IMR-90 (cell line): ENCODE measurements at regions not wholly inside any gene's neighbourhood (a gene's known extent, or its start where the extent isn't known, plus 50 kb on each side); places are given as distances from the start of the nearest gene placed in this dataset.

ENCODE experiments used
- ATAC-seq: fragments of 200-7000 bp; cut with Tn5 transposase; 2 replicates; pipeline ENCODE4 v1.9.1; 2020; ENCODE audit warnings: low read depth, mild to moderate bottlenecking, moderate library complexity
- BruUV-seq: library from RNA; stranded (reverse); fragments of 400-500 nt; replicated peaks from 2 replicates; lab custom pipeline; 2021; lab: Mats Ljungman, UMichigan
- CTCF ChIA-PET: fragments of 300-600 bp; formaldehyde crosslinking; extraction: SDS; loops from one replicate; lab custom pipeline; 2021; ENCODE audit warnings: antibody characterized with exemption; lab: Yijun Ruan, JAX
- POLR2A ChIA-PET: fragments of 300-600 bp; sonication (Branson Sonifier 250); formaldehyde crosslinking; loops from one replicate; lab custom pipeline; 2022; ENCODE audit warnings: antibody characterized with exemption; ENCODE audit not compliant: unreplicated experiment; lab: Charles Lee
- DNase-seq: peaks from one replicate; pipeline ENCODE4 v3.0.0; 2013
- H2AFZ ChIP-seq: replicated peaks from 2 replicates; pipeline ENCODE3; 2013; ENCODE audit warnings: low read length, mild to moderate bottlenecking; ENCODE audit not compliant: poor library complexity
- H2AK5ac ChIP-seq: 2 replicates; pipeline ENCODE4 v1.6.1; 2013; ENCODE audit warnings: low read depth, low read length, inconsistent platforms
- H2AK9ac ChIP-seq: replicated peaks from 2 replicates; pipeline ENCODE3; 2013; ENCODE audit warnings: mild to moderate bottlenecking, low read depth, low read length, moderate library complexity; ENCODE audit not compliant: poor library complexity
- H2BK120ac ChIP-seq: 2 replicates; pipeline ENCODE4 v1.6.1; 2013; ENCODE audit warnings: low read depth, low read length, inconsistent platforms
- H2BK15ac ChIP-seq: 3 replicates; pipeline ENCODE4 v1.6.1; 2013; ENCODE audit warnings: low read depth, low read length, inconsistent platforms
- H2BK20ac ChIP-seq: 2 replicates; pipeline ENCODE4 v1.6.1; 2013; ENCODE audit warnings: low read depth, mild to moderate bottlenecking, inconsistent platforms, low read length, moderate library complexity
- H2BK5ac ChIP-seq: 2 replicates; pipeline ENCODE4 v1.6.1; 2013; ENCODE audit warnings: mild to moderate bottlenecking, low read depth, low read length, inconsistent platforms; ENCODE audit not compliant: poor library complexity, severe bottlenecking
- H3K14ac ChIP-seq: replicated peaks from 2 replicates; pipeline ENCODE4 v1.6.1; 2013; ENCODE audit warnings: low read depth, low read length, inconsistent platforms
- H3K18ac ChIP-seq: 2 replicates; pipeline ENCODE4 v1.6.1; 2013; ENCODE audit warnings: low read depth, low read length, control low read depth
- H3K23ac ChIP-seq: 2 replicates; pipeline ENCODE4 v1.6.1; 2013; ENCODE audit warnings: low read depth, low read length, inconsistent platforms
- H3K27ac ChIP-seq: 2 replicates; pipeline ENCODE4 v1.5.1; 2013; ENCODE audit warnings: mild to moderate bottlenecking, control low read depth, low read length; ENCODE audit not compliant: insufficient read depth
- H3K27me3 ChIP-seq: 2 replicates; pipeline ENCODE4 v1.6.1; 2013; ENCODE audit warnings: low read length; ENCODE audit not compliant: control insufficient read depth, insufficient read depth
- H3K36me3 ChIP-seq: 2 replicates; pipeline ENCODE4 v1.6.1; 2013; ENCODE audit warnings: low read length, mixed read lengths; ENCODE audit not compliant: control insufficient read depth, insufficient read depth
- H3K4ac ChIP-seq: 2 replicates; pipeline ENCODE4 v1.6.1; 2013; ENCODE audit warnings: low read depth, low read length, inconsistent platforms
- H3K4me1 ChIP-seq: 2 replicates; pipeline ENCODE4 v1.6.1; 2013; ENCODE audit warnings: low read length, mixed read lengths; ENCODE audit not compliant: control insufficient read depth, insufficient read depth
- H3K4me2 ChIP-seq: 2 replicates; pipeline ENCODE4 v1.6.1; 2013; ENCODE audit warnings: low read depth, mild to moderate bottlenecking, control low read depth, low read length, moderate library complexity
- H3K4me3 ChIP-seq: 2 replicates; pipeline ENCODE4 v1.5.1; 2013; ENCODE audit warnings: low read depth, mild to moderate bottlenecking, control low read depth, low read length, moderate library complexity; ENCODE audit not compliant: insufficient read depth
- H3K56ac ChIP-seq: 2 replicates; pipeline ENCODE4 v1.6.1; 2013; ENCODE audit warnings: low read length, inconsistent platforms; ENCODE audit not compliant: insufficient read depth; ENCODE audit errors: extremely low read depth
- H3K79me1 ChIP-seq, 2 experiments: 2 replicates each; pipeline ENCODE4 v1.6.1; 2013; ENCODE audit warnings: low read length in 2 of 2, inconsistent platforms in 1 of 2, low read depth in 1 of 2
- H3K9ac ChIP-seq: 2 replicates; pipeline ENCODE4 v1.6.1; 2013; ENCODE audit warnings: low read depth, low read length, control low read depth
- H3K9me1 ChIP-seq: 2 replicates; pipeline ENCODE4 v1.6.1; 2013; ENCODE audit warnings: low read length, inconsistent platforms; ENCODE audit not compliant: insufficient read depth
- H3K9me3 ChIP-seq: 2 replicates; pipeline ENCODE4 v1.6.1; 2013; ENCODE audit warnings: low read length; ENCODE audit not compliant: control insufficient read depth, insufficient read depth
- H4K20me1 ChIP-seq: 2 replicates; pipeline ENCODE4 v1.6.1; 2013; ENCODE audit warnings: low read length, inconsistent platforms; ENCODE audit not compliant: insufficient read depth
- H4K5ac ChIP-seq: 2 replicates; pipeline ENCODE4 v1.6.1; 2013; ENCODE audit warnings: mild to moderate bottlenecking, low read depth, low read length, control low read depth
- H4K8ac ChIP-seq, 2 experiments: 2 replicates each; pipeline ENCODE4 v1.6.1; 2013; ENCODE audit warnings: low read depth in 2 of 2, low read length in 2 of 2, control low read depth in 1 of 2, inconsistent platforms in 1 of 2
- H4K91ac ChIP-seq: 2 replicates; pipeline ENCODE4 v1.6.1; 2013; ENCODE audit warnings: low read depth, low read length, inconsistent platforms; ENCODE audit not compliant: insufficient read depth
- BHLHE40 ChIP-seq: fragments of 150-350 bp; IDR thresholded peaks from 2 replicates; pipeline ENCODE4 v1.6.1; 2016; ENCODE audit warnings: mild to moderate bottlenecking, low read depth, low read length
- CEBPB ChIP-seq: IDR thresholded peaks from 2 replicates; pipeline ENCODE4 v1.6.1; 2012; ENCODE audit warnings: low read depth, low read length, improper control_type of control experiment
- CHD1 ChIP-seq: IDR thresholded peaks from 2 replicates; pipeline ENCODE4 v1.6.1; 2012; ENCODE audit warnings: low read depth, low read length, improper control_type of control experiment
- CTCF ChIP-seq: conservative IDR thresholded peaks from 2 replicates; pipeline ENCODE4 v1.5.1; 2012; ENCODE audit warnings: mild to moderate bottlenecking, low read depth, low read length, improper control_type of control experiment
- ELK1 ChIP-seq: fragments of 150-350 bp; IDR thresholded peaks from 2 replicates; pipeline ENCODE4 v1.6.1; 2016; ENCODE audit warnings: low read depth, mild to moderate bottlenecking, low read length, moderate library complexity, borderline replicate concordance
- FOS ChIP-seq: fragments of 150-350 bp; IDR thresholded peaks from 2 replicates; pipeline ENCODE4 v1.6.1; 2016; ENCODE audit warnings: low read depth, low read length
- MAFK ChIP-seq: IDR thresholded peaks from 2 replicates; pipeline ENCODE4 v1.6.1; 2012; ENCODE audit warnings: low read depth, low read length, improper control_type of control experiment
- MAZ ChIP-seq: IDR thresholded peaks from 2 replicates; pipeline ENCODE4 v1.6.1; 2012; ENCODE audit warnings: low read depth, mild to moderate bottlenecking, low read length, improper control_type of control experiment, moderate library complexity, borderline replicate concordance
- MXI1 ChIP-seq: IDR thresholded peaks from 2 replicates; pipeline ENCODE4 v1.6.1; 2012; ENCODE audit warnings: low read depth, mild to moderate bottlenecking, low read length, moderate library complexity, borderline replicate concordance
- POLR2A ChIP-seq: IDR thresholded peaks from 2 replicates; pipeline ENCODE4 v1.6.1; 2012; ENCODE audit warnings: mild to moderate bottlenecking, low read depth, low read length
- RAD21 ChIP-seq: IDR thresholded peaks from 2 replicates; pipeline ENCODE4 v1.6.1; 2012; ENCODE audit warnings: low read length, improper control_type of control experiment
- RCOR1 ChIP-seq: IDR thresholded peaks from 2 replicates; pipeline ENCODE4 v1.6.1; 2012; ENCODE audit warnings: mild to moderate bottlenecking, low read length, improper control_type of control experiment; ENCODE audit not compliant: insufficient replicate concordance
- RFX5 ChIP-seq: IDR thresholded peaks from 2 replicates; pipeline ENCODE4 v1.8.0; 2012; ENCODE audit warnings: low read depth, mild to moderate bottlenecking, low read length, moderate library complexity
- SMC3 ChIP-seq: fragments of 150-350 bp; IDR thresholded peaks from 2 replicates; pipeline ENCODE4 v1.6.1; 2016; ENCODE audit warnings: low read depth, mild to moderate bottlenecking, antibody characterized with exemption, low read length, moderate library complexity
- USF2 ChIP-seq: fragments of 150-350 bp; IDR thresholded peaks from 2 replicates; pipeline ENCODE4 v1.6.1; 2017; ENCODE audit warnings: mild to moderate bottlenecking, antibody characterized with exemption, low read length, low read depth
- WGBS, 2 experiments: methylation state at CpG; one replicate each; pipeline versions ENCODE4 v1.1.5 to v1.1.7; 2013; ENCODE audit warnings: missing lambda C conversion rate in 2 of 2; ENCODE audit not compliant: insufficient read length in 1 of 2; ENCODE audit errors: extremely low coverage in 2 of 2; 5-methylcytosine and 5-hydroxymethylcytosine counted together
- dilution Hi-C: fragments of 300-500 bp; cut with HindIII; formaldehyde crosslinking; loops from one replicate; pipeline ENCODE4 v1.14.3; 2018; ENCODE audit warnings: low sequenced_read_pairs; ENCODE audit not compliant: unreplicated experiment
- in situ Hi-C: fragments of 300-500 bp; cut with MboI; formaldehyde crosslinking; loops from 3 replicates; pipeline ENCODE4 v1.14.3; 2019; ENCODE audit warnings: low sequenced_read_pairs, inconsistent platforms, mixed read lengths
- intact Hi-C: fragments of 100-400 bp; cut with micrococcal nuclease; formaldehyde crosslinking; loops from 2 replicates; pipeline ENCODE4 v1.10.0; 2022

DNA sequence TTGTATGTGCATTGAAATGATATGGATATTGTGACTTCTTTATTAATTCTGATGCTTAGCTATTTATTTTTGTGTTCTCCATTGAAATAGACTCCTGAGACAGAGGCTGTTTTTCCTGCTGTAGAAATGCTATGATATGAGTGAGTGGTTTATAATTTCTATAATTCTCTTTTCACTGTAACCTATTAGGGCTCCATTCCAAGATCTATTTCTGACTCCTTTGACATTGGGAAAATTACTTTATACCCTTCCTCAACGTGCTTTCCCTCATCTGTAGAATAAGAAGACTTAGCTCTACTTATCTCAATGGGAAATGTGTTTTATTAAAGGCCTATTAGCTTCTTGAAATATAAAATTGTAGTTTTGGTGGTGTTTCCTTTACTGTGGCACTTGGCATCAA, 144.5 kb upstream of the RPRM start:
- no peak overlapping the region for H3K27ac ChIP-seq
- H2AK5ac ChIP-seq = no peak overlapping the region
- no peak overlapping the region for H2AFZ ChIP-seq
- no peak overlapping the region for H3K56ac ChIP-seq
- H3K4me1 ChIP-seq = no peaks in the 10 kb centered on the region
- H4K91ac ChIP-seq = no peak overlapping the region
- H3K4me2 ChIP-seq = no peak overlapping the region
- no peak overlapping the region for H2AK9ac ChIP-seq
- no peak overlapping the region for H4K8ac ChIP-seq
- ATAC-seq (no peak), DNase-seq (no peak)
- no peak overlapping the region for H3K23ac ChIP-seq
- H4K20me1 ChIP-seq = no peaks in the 10 kb centered on the region
- H2BK120ac ChIP-seq = no peak overlapping the region
- TF ChIP-seq SMC3 (no peak), CTCF (no peak), RCOR1 (no peak), USF2 (no peak), RFX5 (no peak), ELK1 (no peak), MXI1 (no peak), FOS (no peak), POLR2A (no peak), RAD21 (no peak), BHLHE40 (no peak), CEBPB (no peak), MAZ (no peak), MAFK (no peak), CHD1 (no peak)
- no peak overlapping the region for H2BK20ac ChIP-seq
- H3K36me3 ChIP-seq = no peaks in the 10 kb centered on the region
- H3K9me1 ChIP-seq = no peaks in the 10 kb centered on the region
- H3K4me3 ChIP-seq = no peak overlapping the region
- no peak overlapping the region for H3K4ac ChIP-seq
- peaks cover 6% of the 10 kb centered on the region; the same call in 1 of the 2 replicates for H3K9me3 ChIP-seq
- no peaks in the 10 kb centered on the region for H3K27me3 ChIP-seq
- H3K14ac ChIP-seq = no peak overlapping the region
- no peak overlapping the region for H2BK15ac ChIP-seq
- no peak overlapping the region for H2BK5ac ChIP-seq
- no peak overlapping the region for H4K5ac ChIP-seq
- no peak overlapping the region for H3K9ac ChIP-seq
- dilution Hi-C loops = no loop called here
- BruUV-seq = no TSS peak
- no peaks in the 10 kb centered on the region for H3K79me1 ChIP-seq
- CTCF ChIA-PET = no interaction called here
- intact Hi-C loops = no loop called here
- no CpG with 5 or more reads among the region's 1 CpG for WGBS, 2 experiments
- POLR2A ChIA-PET = no interaction called here
- in situ Hi-C loops = no loop called here
- H3K18ac ChIP-seq = no peak overlapping the region
